Ishikawa (cell line): ENCODE measurements at regions not wholly inside any gene's neighbourhood (a gene's known extent, or its start where the extent isn't known, plus 50 kb on each side); places are given as distances from the start of the nearest gene placed in this dataset.

Experiments
- CEBPB ChIP-seq: IDR thresholded peaks from 2 replicates; pipeline ENCODE4 v1.6.1; 2012
- CREB1 ChIP-seq: IDR thresholded peaks from 2 replicates; pipeline ENCODE4 v1.6.1; 2012; ENCODE audit warnings: low read depth
- EGR1 ChIP-seq: IDR thresholded peaks from 2 replicates; pipeline ENCODE4 v1.6.1; 2012
- EP300 ChIP-seq: IDR thresholded peaks from 2 replicates; pipeline ENCODE4 v1.6.1; 2012; ENCODE audit warnings: borderline replicate concordance
- FOXM1 ChIP-seq: IDR thresholded peaks from 2 replicates; pipeline ENCODE4 v1.6.1; 2012; ENCODE audit warnings: low read depth, borderline replicate concordance
- NFIC ChIP-seq: IDR thresholded peaks from 2 replicates; pipeline ENCODE4 v1.6.1; 2012
- RAD21 ChIP-seq: IDR thresholded peaks from 2 replicates; pipeline ENCODE4 v1.6.1; 2012; ENCODE audit warnings: low read depth
- TAF1 ChIP-seq: IDR thresholded peaks from 2 replicates; pipeline ENCODE4 v1.6.1; 2012; ENCODE audit warnings: low read depth, mild to moderate bottlenecking
- TCF12 ChIP-seq: IDR thresholded peaks from 2 replicates; pipeline ENCODE4 v1.6.1; 2012; ENCODE audit warnings: low read depth
- TEAD4 ChIP-seq: IDR thresholded peaks from 2 replicates; pipeline ENCODE4 v1.6.1; 2012
- YY1 ChIP-seq: IDR thresholded peaks from 2 replicates; pipeline ENCODE4 v1.6.1; 2012; ENCODE audit warnings: low read depth
- ZBTB7A ChIP-seq: IDR thresholded peaks from 2 replicates; pipeline ENCODE4 v1.6.1; 2012; ENCODE audit warnings: low read depth
- TF ChIP-seq, protein P1 (sequence below): IDR thresholded peaks from 2 replicates; pipeline ENCODE4 v1.6.1; 2012
- TF ChIP-seq, protein P2 (sequence below): IDR thresholded peaks from 2 replicates; pipeline ENCODE4 v1.6.1; 2012
- TF ChIP-seq, protein P3 (sequence below): IDR thresholded peaks from 2 replicates; pipeline ENCODE4 v1.6.1; 2012; ENCODE audit warnings: low read depth, mild to moderate bottlenecking

DNA sequence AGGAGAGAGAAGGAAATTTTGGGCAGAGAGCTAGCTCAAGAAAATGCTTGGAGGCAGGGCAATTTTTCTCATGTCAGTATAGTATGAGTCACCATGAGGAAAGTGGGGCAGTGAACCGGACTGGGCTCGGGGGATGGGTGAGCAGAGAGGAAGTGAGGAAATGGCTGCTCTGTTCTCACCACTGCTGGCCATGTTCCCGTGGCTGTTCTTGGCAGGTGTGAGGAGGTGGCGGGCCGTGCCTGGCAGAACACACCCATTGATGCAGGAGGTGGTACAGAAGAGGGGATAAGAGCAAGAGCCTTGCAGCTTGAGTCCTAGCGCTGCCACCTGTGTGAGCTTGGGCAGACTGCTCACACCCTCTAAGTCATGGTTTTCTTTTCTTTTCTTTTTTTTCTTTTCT is 304.4 kb upstream of the LYZL1 start:
- TF ChIP-seq TCF12 (no peak), EP300 (no peak), CEBPB (no peak), CREB1 (no peak), NFIC (no peak)
- TF ChIP-seq, protein P1, sequence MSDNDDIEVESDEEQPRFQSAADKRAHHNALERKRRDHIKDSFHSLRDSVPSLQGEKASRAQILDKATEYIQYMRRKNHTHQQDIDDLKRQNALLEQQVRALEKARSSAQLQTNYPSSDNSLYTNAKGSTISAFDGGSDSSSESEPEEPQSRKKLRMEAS, result 0 out of 2 replicates have a peak, but pooled peaks have one; percentile 14

DNA sequence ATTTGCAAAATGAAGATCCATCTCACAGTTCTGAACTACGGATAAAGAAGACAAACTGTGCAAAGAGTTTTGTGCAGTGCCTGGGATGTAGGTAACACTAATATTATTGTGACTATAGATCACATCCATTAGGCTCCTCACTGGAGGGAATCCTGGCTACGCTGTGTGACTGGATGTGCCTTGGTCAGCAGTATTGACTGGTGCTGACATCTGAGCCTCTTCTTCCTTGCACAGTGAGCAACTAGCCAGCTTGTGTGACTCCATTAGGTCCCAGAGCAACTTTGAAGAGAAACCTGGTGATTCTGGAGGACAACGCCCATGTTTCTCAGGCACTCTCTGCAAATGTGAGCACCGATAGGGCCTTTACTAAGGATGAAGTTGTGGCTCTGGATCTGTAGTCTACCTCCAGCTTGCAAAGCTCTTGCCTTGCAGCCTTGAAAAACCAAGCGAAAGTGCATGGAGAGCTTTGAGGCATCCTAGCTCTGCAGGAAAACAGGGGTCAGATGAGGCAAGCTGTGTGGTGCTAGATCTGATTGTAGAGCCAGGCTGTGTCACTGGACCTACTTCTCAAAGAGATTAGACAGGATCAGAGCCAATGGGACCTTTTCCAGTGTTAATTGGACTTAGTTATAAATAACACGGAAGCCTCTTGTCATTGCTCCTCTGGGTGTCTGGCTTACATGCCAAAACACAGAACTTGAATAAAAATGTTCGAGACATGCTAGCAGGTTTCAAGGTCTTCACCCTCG is 303.6 kb upstream of the LYZL1 start:
- no peak for TF ChIP-seq TEAD4
- TF ChIP-seq, protein P2, sequence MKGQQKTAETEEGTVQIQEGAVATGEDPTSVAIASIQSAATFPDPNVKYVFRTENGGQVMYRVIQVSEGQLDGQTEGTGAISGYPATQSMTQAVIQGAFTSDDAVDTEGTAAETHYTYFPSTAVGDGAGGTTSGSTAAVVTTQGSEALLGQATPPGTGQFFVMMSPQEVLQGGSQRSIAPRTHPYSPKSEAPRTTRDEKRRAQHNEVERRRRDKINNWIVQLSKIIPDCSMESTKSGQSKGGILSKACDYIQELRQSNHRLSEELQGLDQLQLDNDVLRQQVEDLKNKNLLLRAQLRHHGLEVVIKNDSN, result no peak
- no peak for TF ChIP-seq RAD21
- TF ChIP-seq CREB1, result no peak
- no peak for TF ChIP-seq EP300
- TF ChIP-seq TAF1, result no peak
- TF ChIP-seq FOXM1, result no peak
- TF ChIP-seq, protein P3, sequence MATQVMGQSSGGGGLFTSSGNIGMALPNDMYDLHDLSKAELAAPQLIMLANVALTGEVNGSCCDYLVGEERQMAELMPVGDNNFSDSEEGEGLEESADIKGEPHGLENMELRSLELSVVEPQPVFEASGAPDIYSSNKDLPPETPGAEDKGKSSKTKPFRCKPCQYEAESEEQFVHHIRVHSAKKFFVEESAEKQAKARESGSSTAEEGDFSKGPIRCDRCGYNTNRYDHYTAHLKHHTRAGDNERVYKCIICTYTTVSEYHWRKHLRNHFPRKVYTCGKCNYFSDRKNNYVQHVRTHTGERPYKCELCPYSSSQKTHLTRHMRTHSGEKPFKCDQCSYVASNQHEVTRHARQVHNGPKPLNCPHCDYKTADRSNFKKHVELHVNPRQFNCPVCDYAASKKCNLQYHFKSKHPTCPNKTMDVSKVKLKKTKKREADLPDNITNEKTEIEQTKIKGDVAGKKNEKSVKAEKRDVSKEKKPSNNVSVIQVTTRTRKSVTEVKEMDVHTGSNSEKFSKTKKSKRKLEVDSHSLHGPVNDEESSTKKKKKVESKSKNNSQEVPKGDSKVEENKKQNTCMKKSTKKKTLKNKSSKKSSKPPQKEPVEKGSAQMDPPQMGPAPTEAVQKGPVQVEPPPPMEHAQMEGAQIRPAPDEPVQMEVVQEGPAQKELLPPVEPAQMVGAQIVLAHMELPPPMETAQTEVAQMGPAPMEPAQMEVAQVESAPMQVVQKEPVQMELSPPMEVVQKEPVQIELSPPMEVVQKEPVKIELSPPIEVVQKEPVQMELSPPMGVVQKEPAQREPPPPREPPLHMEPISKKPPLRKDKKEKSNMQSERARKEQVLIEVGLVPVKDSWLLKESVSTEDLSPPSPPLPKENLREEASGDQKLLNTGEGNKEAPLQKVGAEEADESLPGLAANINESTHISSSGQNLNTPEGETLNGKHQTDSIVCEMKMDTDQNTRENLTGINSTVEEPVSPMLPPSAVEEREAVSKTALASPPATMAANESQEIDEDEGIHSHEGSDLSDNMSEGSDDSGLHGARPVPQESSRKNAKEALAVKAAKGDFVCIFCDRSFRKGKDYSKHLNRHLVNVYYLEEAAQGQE, result no peak
- TF ChIP-seq TCF12, result no peak
- TF ChIP-seq ZBTB7A, result no peak

DNA sequence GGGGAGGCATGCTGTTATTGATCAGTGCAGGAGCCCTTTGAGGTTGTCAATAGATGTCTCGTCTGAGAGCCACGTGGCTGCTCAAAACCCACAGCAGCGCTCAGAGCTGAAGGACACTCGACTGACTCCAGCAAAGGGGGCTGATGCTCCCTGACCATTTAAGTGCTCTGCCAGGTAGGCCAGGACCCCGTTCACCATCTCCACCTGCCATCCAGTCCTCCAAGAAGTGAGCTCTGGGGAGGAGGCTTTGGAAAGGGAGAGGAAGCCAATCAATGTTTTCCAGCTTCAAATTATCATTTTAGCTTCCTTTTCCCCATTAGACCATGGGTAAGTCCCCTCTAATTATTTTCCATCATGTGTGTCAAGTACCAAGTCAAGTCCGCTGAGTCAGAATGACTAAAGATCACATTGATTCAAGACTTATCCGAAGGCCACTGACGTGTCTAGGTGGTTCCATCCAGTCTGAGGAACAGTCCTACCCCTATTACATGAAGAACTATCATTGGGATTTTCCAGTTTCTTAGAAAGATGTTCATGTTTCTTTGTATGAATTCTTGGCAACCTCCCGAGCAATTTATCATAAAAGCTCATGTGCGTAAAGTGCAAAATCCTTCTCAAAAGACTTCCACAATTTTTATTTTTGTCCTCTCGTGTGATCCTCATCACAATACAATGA is 302.6 kb upstream of the LYZL1 start:
- TF ChIP-seq FOXM1, result no peak
- no peak for TF ChIP-seq CEBPB

DNA sequence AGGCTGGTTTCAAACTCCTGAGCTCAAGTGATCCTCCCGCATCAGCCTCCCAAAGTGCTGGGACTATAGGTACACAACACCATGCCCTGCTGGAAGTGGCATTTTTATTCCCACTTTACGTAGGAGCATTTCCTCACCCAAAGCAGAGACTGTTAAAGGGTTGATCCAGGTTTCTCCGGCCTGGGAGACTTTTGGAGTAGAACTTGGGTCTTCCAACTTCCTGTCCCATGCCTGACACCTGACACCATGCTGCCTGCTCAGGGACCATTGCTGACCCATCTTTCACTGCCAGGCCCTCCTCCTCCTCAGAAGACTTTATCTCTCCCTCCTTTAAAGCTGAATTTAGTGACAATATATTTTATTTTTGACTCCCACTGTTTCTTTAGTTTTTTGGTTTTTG is 302.0 kb upstream of the LYZL1 start:
- TF ChIP-seq TCF12, result no peak
- TF ChIP-seq CEBPB, result no peak

DNA sequence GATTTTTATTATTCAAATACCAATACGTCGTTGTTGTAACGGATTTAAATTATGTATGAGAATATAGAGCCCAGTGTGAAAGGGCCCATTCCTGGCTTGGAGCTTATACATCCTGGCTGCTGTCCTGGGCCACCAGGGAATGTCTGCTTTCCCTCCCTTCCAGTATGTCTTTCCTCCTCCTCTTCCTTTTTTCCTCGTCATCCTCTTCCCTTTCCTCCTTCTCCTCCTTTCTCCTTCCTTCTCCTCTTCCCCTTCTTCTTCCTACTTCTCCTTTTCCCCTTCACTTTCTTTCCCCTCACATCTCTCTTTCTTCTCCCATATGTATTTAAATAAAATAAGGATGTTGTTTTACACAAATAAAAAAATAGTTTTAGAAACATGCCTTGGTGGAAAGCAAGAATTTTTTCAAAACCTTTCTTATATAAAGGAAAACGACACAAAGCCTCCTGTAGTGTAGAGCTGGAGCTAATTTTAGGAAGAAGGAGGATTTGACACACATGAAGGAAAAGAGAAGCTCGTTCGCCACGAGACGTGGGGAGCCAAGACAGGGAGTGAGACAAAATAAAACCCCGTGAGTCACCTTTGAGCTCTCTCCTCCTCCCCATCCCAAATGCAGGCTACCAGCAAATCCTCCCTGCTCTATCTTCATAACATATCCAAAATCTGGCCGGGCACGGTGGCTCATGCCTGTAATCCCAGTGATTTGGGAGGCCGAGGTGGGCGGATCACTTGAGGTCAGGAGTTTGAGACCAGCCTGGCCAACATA is 301.1 kb upstream of the LYZL1 start:
- TF ChIP-seq ZBTB7A (no peak), FOXM1 (no peak), TEAD4 (no peak), RAD21 (no peak), YY1 (no peak), EP300 (no peak), NFIC (no peak), CEBPB (no peak), CREB1 (no peak), TAF1 (no peak)
- TF ChIP-seq, protein P2, result no peak
- TF ChIP-seq, protein P1, result no peak

DNA sequence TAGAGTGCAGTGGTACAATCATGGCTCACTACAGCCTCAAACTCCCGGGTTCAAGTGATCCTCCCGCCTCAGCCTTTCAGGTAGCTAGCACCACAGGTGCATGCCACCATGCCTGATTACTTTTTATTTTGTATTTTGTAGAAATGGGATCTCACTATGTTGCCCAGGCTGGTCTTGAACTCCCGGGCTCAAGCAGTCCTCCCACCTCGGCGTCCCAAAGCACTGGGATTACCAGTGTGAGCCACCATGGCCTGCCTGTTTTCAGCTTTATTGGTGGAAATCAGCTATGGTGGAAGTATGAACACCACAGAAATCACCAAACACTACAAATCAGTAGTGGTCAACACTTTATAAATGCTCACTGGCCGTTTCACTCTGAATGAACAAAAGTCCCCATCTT is 299.9 kb upstream of the LYZL1 start:
- TF ChIP-seq CEBPB (no peak), EP300 (no peak), FOXM1 (no peak), CREB1 (no peak), EGR1 (no peak), TEAD4 (no peak)
- TF ChIP-seq, protein P2, result no peak
- TF ChIP-seq, protein P3, result no peak
